ENCODE measurements at regions not wholly inside any gene's neighbourhood (a gene's known extent, or its start where the extent isn't known, plus 50 kb on each side); places are given as distances from the start of the nearest gene placed in this dataset.

GRCh38 chr2:41903474-41904135, 144.2 kb upstream of the PKDCC start:
- no peak for TF ChIP-seq EZH2 (optimal IDR thresholded peaks at IDR 0.05; ENCODE audit: low read depth, low read length)
- TF ChIP-seq, protein P1, sequence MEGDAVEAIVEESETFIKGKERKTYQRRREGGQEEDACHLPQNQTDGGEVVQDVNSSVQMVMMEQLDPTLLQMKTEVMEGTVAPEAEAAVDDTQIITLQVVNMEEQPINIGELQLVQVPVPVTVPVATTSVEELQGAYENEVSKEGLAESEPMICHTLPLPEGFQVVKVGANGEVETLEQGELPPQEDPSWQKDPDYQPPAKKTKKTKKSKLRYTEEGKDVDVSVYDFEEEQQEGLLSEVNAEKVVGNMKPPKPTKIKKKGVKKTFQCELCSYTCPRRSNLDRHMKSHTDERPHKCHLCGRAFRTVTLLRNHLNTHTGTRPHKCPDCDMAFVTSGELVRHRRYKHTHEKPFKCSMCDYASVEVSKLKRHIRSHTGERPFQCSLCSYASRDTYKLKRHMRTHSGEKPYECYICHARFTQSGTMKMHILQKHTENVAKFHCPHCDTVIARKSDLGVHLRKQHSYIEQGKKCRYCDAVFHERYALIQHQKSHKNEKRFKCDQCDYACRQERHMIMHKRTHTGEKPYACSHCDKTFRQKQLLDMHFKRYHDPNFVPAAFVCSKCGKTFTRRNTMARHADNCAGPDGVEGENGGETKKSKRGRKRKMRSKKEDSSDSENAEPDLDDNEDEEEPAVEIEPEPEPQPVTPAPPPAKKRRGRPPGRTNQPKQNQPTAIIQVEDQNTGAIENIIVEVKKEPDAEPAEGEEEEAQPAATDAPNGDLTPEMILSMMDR (IDR thresholded peaks at IDR 0.05; ENCODE audit: low read length): no peak

Data from MM.1S (cell line).